AG04449 (cell line): ENCODE measurements at regions not wholly inside any gene's neighbourhood (a gene's known extent, or its start where the extent isn't known, plus 50 kb on each side); places are given as distances from the start of the nearest gene placed in this dataset.

Source experiments
- CTCF ChIA-PET: fragments of 350-600 bp; formaldehyde crosslinking; extraction: SDS; loops from one replicate; lab custom pipeline; 2021; ENCODE audit warnings: antibody characterized with exemption; lab: Yijun Ruan, JAX
- POLR2A ChIA-PET: fragments of 400-600, 350-600 bp; formaldehyde crosslinking; extraction: SDS; loops from one replicate; lab custom pipeline; 2020; ENCODE audit warnings: antibody characterized with exemption, inconsistent platforms; lab: Yijun Ruan, JAX
- DNase-seq: peaks from one replicate; pipeline ENCODE4 v3.0.0-alpha.2; 2010; ENCODE audit warnings: low read depth, low spot score
- H3K4me3 ChIP-seq: 2 replicates; pipeline ENCODE4 v1.5.1; 2011; ENCODE audit warnings: low read depth, mild to moderate bottlenecking, control low read depth, low read length
- CTCF ChIP-seq: IDR thresholded peaks from one replicate; pipeline ENCODE4 v1.5.1; 2011; ENCODE audit warnings: mild to moderate bottlenecking, moderate library complexity, low read length, control low read depth, inconsistent platforms; ENCODE audit not compliant: insufficient read depth; ENCODE audit errors: missing control alignments

GRCh38 chr10:80705899-80706298 is 168.2 kb downstream of the SH2D4B start:
- POLR2A ChIA-PET = no interaction called here
- CTCF ChIA-PET = interaction anchor here (1.6 kb wide), 1 partner anchor 43 kb away, joined by 4 read pairs; no protein-coding TSS in a partner anchor
- TF ChIP-seq CTCF = no peak
- DNase-seq = no peak
- H3K4me3 ChIP-seq = no peak overlapping the region

- CTCF ChIA-PET = no interaction called here
Measured at GRCh38 chr10:80708185-80708584, 170.5 kb downstream of the SH2D4B start.

GRCh38 chr10:80708808-80709207 is 171.1 kb downstream of the SH2D4B start:
- ChIA-PET POLR2A (no interaction called here), CTCF (no interaction called here)
- TF ChIP-seq CTCF = no peak
- no peak for DNase-seq
- no peak overlapping the region for H3K4me3 ChIP-seq

More at GRCh38 chr10:80708185-80708584, 170.5 kb downstream of the SH2D4B start:
- TF ChIP-seq CTCF = no peak
- no peak for DNase-seq
- no peak overlapping the region for H3K4me3 ChIP-seq
- POLR2A ChIA-PET = no interaction called here

DNA sequence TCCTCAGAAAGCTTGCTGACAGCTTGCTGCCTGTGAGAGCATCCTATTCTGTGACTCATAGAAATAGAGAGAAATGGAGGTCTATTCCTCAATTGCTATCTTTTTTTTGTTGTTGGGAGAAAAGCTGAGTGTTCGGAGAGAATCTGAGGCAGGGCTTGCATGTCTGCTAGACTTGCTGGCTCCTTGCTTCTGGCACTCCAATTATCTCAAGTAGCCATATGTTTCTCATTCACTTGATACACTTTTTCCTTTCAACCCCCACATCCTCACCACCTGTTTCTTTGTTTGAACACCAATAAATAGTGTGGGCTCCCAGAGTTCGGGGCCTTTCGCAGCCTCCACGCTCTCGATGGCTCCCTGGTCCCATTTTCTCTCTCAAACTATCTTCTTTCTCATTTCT is 172.2 kb downstream of the SH2D4B start:
- CTCF ChIA-PET = interaction anchor here (2.8 kb wide), 1 partner anchor 10 kb away, joined by 12 read pairs; no protein-coding TSS in a partner anchor

GRCh38 chr10:80713398-80713928 is 175.8 kb downstream of the SH2D4B start:
- ChIA-PET POLR2A (no interaction called here), CTCF (interaction anchor here (0.8 to 1.4 kb wide), 2 partner anchors 11 to 13 kb away, joined by 6 to 9 read pairs; no protein-coding TSS in a partner anchor)
- no peak for TF ChIP-seq CTCF
- DNase-seq = no peak
- H3K4me3 ChIP-seq = no peak overlapping the region

More for the DNA sequence above, 172.2 kb downstream of the SH2D4B start:
- no peak for TF ChIP-seq CTCF
- no peak for DNase-seq
- no peak overlapping the region for H3K4me3 ChIP-seq
- POLR2A ChIA-PET = no interaction called here

DNA sequence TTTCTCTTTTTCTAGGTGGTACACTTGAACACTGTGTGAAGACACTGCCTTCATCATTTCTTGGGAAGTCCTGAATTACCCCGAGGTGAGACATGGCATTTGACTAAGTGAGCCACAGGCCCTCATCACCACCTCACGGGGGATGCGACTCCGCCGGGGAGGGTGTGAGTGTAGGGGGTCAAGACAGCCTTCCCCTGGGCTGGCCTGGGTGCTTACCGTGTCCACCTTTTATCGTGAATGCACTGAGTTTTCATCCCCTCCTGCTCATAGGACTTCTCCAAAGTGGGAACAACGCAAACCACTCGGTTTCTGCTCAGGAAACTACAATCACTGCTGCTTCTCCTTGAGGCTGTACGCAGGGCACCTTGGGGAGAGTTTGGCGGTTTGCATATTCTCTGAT is 176.9 kb downstream of the SH2D4B start:
- H3K4me3 ChIP-seq = no peak overlapping the region
- no peak for DNase-seq
- POLR2A ChIA-PET = no interaction called here
- TF ChIP-seq CTCF = no peak
- CTCF ChIA-PET = no interaction called here
